Kidney capillary endothelial cell (primary cell): ENCODE measurements at regions not wholly inside any gene's neighbourhood (a gene's known extent, or its start where the extent isn't known, plus 50 kb on each side); places are given as distances from the start of the nearest gene placed in this dataset.
"Not testable (repeated sequence)": the region's sequence is repeated elsewhere in the genome, so short reads cannot be mapped to it uniquely, and the experiment has no call there.

Source experiments
- DNase-seq: peaks from one replicate; pipeline ENCODE4 v3.0.0-alpha.2; 2018; ENCODE audit warnings: low spot score

- DNase-seq: no peak
Observed at GRCh38 chr6:130557481-130558112, 191.8 kb downstream of the TMEM200A start.

- no peak for DNase-seq
Observed at GRCh38 chr6:130558131-130558530, 192.3 kb downstream of the TMEM200A start.

DNA sequence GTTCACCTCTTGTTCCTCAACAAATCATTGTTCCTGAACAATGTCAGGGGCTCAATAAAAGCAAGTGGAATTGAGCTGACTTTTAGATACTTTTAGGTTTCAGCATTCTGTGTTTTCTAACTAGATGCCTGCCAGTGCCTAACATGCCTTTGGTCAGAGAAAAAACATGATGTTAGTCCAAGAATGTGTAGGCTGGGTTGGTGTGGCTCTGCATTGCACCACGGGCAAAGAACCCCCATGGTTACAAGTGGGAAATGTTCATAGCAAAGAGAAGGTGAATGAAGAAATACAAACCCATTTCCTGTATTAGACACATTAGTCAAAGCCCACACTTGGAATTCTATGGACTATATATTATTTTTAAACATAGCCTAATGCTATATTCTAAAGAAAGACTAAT lies 193.3 kb downstream of the TMEM200A start:
- DNase-seq: no peak

GRCh38 chr6:130560231-130560630 lies 194.4 kb downstream of the TMEM200A start:
- no peak for DNase-seq

DNA sequence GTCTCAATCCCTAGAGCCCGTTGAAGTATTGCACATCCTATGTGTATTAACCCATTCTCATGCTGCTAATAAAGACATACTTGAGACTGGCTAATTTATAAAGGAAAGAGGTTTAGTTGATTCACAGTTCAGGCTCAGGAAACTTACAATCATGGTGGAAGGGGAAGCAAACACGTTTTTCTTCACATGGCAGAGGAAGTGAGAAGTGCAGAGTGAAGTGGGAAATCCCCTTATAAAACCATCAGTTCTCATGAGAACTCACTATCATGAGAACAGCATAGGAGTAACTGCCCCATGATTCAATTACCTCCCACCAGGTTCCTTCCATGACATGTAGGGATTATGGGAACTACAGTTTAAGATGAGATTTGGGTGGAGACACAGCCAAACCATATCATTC lies 195.3 kb downstream of the TMEM200A start:
- not testable (repeated sequence) for DNase-seq

DNA sequence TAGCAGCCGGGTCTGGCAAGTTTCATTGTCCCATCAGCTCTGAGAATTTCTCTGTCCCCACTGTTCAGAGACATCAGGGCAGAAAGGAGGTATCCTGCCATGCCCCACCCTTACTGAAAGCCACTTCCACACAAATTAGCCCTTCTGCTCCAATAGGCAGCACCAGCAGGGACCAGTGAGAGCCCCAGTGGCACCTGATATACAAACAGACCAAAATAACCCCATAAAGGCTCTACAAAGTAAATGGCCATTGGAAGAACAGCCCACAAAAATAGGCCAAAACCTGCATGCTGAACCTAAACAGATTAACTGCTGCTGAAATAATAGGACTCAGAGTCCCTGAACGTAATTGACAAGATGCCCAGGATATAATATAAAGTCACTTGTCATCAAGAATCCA lies 199.9 kb downstream of the TMEM200A start:
- DNase-seq: no peak

DNA sequence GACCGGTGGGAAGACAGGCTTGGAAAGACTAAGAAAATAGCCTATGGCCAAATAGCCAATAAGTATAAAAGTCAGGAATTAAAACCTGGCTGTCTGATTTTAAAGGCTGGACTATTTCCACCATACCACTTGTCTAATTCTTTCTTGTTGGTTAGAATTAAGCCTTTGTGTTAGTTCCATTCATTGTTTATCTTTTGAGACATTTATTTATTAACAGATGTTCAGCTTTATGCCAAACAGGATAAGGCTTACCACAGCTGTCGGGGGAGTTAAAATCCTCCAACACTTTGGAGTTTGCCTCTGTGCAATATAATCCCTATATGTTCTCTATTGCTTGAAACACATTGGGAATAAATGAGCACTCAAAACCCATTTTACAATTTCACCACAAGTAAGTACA lies 208.3 kb downstream of the TMEM200A start:
- no peak for DNase-seq

- DNase-seq: no peak
Observed at GRCh38 chr6:130575557-130575956, 209.7 kb downstream of the TMEM200A start.

GRCh38 chr6:130575971-130576370 lies 210.2 kb downstream of the TMEM200A start:
- DNase-seq: no peak

DNA sequence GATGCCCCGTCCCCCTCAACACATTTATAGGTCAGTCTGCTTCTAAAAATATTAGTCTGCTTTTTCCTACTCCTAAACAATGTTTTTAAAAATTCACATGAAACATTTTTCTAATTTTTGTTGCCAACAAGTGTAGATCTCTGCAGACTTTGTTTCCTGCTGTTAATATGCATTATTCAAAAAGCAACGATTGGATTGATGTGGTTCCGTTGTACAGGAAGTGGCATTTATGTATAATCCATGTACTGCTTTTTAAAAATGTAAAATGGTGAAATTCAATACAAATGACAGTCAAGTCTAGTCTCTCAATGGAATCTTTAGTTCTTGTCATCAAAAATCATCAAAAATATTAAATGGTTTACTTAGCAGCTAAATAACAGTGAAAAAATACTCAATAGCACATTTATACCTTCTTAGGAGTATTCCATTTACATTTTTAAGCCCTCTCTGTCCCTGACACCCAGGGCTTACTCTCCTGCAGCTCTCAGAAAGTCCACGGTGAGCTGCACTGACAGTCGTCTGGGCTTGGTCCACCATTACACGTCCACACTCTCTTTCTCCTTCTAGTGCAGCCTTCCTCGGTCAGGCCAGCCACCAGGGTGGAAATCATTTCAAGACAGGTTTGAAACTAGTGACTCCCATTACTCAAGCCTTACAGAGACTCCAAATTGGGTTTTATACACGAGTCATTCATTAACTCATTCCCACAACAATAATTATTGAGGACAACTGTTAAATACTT lies 211.5 kb downstream of the TMEM200A start:
- no peak for DNase-seq

DNA sequence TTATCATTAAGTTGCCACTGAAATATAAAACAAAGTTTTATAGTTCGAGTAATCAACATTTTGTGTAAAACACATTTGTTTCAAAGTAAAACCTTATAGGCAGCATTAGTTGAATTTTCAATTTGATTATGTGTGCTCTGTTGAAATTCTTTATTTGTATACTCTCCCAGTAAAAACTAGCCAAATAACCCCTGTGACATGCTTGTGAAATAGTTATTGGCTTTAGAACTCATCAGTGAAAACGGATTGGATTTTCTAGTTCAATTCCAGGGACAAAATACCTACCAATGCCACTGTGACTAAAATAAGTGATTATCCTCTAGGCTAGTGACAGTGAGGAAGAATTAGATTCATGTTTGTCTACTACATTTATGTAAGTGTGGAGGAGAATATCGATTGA lies 212.9 kb downstream of the TMEM200A start:
- no peak for DNase-seq

DNA sequence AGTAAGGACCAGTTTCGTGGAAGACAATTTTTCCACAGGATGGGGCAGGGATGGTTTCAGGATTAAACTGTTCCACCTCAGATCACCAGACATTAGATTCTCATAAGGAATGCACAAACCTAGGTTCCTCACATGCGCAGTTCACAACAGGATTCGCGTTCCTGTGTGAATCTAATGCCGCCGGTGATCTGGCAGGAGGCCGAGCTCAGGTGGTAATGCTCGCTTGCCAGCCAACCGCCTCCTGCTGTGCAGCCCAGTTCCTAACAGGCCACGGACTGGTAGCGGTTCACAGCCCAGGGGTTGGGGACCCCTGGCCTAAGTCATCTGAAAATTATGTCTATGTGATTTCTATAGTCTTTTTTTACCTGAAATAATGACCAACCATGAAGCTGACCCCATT lies 217.5 kb downstream of the TMEM200A start:
- DNase-seq: no peak

DNA sequence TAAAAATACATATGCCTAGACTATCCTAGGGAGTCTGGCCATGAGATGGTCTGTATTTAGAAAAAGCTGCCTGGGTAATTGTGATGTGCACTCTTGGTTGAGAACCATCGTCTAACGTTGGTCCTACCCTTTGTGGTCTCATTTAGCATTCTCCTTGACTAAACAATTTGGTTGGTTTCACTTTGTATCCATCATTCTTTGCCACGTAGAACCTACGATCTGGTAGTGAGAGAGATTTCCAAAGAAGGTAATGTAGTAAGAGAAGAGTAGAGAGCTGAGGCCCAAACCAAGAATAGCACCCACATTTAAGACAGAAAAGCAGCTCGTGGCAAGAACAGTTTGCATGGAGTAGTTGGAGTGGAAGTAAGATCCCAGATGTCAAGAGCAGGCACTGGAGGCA lies 219.8 kb downstream of the TMEM200A start:
- no peak for DNase-seq

DNA sequence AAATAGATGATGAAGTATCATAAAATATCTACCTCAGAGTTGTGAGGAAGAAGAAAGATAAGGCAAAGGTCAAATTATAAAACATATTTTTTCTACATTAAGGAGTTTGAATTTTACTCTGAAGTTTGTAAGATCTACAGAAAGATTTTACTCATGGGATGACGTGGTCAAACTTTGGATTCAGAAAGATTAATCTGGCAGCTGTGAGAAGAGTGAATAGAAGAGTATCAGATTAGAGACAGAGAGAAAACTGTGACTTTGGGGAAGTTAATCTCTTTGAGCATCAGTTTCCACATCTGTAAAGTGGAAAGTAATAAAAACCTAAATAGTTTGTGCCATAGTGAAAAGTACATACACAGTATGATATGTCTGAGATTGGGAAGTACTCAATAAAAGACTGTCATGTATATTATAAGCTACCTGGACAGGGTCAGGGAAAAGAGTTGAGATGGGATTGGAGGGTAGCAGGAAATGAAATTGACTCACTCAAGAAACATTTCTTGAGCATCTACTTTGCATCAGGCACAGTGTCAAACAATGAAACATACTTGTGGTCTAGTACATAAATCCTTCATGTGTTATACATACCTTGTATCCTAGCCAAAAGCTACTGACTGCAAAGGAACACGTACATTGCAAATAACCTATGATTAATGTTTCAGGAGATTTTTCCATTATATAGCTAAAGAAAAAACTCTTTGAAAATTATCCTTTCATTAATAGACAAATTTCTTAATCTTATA lies 222.1 kb downstream of the TMEM200A start:
- peak; percentile 13 for DNase-seq

DNA sequence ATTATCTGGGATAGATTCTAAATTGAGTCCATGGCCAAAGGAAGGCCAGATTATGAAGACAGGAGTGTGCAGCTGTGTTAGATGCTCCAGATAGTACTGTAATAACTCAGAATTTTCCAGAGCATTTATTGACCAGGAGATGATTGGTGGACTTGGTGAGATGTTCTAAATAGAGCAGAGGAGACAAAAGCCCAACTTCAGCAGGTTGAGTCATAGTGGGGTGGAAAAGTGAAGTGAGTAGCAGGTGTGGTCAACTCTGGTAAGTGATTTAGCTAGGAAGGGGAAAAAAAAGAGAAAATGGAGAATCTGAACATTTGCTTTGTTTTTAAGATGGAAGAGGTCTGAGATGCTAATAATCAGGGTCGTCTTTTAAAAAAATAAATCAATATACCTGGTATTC lies 227.4 kb downstream of the TMEM200A start:
- DNase-seq: no peak

GRCh38 chr6:130593948-130594347 lies 228.1 kb downstream of the TMEM200A start:
- no peak for DNase-seq

DNA sequence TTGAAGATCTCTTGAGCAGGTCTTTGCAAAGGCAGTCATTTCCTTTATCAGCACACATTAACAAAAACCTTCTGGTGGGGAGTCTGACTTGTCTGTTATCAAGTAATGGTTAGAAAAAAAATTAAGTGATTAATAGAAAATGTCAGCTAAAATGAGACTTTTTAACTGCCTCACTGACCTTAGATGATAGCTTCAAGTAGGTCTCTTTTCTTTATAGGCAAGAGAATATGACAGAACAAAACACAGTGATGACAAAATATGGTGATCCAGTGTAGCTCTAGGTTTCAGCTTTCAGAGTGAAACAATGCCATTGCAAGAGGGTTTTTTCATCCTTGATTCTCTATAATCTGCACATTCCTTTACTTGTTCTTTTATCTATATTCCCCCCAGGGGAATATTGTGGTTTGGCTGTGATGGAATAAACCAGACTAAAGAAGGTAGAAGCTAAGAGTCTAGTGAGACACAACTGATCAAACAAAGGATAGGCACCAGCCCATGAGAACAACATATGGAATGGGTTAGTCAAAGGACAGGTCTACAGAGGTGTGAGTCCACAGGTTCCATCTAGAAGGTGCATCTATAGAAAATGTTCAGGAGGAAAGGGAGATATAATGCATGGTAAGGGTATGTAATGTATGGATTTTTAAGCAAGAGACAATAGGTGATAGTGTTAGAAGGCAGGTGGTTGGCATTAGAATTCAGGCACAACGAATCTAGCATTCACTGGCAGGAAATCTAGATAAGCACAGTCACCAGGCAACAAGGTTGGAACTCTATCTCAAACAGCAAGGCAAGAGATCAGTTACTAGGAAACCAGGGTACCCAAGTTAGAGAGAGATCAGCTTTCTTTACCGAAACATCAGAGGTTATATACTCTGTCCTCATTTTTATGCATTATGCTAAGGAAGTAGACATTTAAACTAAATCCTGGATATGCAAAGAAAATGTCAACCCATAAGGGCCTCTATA lies 228.9 kb upstream of the SMLR1 start:
- no peak for DNase-seq

DNA sequence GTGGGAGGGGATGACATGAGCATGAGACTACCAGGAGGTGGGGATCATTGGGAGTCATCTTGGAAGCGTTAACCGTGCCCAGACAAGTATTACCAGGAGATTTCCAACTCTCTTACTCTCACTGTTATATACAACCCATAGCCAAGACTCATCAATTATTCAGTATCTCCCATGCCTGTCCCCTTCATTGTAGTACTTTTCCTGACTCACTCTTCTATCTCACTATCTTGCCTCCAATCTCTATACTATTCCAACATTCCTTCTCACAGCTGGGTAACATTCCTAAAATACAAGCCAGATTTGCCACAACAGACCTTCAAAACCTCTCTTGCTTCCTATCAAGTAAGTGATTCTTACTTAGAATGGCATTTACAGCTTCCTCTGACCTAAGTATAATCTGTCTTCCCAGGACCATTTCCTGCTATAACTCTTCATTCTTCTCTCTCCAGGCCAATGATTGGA lies 226.3 kb upstream of the SMLR1 start:
- peak; percentile 44 for DNase-seq

DNA sequence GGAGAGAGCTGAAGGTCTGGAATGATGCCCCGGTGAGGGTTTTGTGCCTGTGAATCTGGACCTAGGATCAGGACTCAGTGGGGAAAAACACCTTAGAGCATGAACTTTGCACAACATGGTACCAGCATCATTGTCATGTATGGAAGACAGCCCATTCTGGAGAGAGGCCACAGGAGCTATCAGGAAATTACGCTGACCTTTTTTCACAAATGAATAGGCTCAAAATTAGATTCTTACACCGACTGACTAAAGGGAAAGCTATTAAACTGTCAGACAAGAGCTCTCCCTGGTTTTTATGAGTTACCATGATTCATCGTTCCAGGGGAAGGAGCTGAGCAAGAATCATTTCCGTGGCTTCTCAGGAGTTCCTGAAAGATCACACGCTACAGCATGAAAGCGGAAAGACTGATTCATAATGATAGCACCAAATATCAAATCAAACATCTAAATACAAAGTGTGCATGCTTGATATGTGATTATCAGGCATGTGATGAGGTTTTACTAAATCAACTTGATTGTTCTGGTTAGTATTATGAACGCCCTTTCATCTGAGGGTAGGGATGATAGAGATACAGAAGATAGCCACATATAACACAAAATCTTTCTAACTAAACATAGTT lies 224.9 kb upstream of the SMLR1 start:
- DNase-seq: peak; percentile 97

- DNase-seq: no peak
Observed at GRCh38 chr6:130603391-130603790, 223.8 kb upstream of the SMLR1 start.

DNA sequence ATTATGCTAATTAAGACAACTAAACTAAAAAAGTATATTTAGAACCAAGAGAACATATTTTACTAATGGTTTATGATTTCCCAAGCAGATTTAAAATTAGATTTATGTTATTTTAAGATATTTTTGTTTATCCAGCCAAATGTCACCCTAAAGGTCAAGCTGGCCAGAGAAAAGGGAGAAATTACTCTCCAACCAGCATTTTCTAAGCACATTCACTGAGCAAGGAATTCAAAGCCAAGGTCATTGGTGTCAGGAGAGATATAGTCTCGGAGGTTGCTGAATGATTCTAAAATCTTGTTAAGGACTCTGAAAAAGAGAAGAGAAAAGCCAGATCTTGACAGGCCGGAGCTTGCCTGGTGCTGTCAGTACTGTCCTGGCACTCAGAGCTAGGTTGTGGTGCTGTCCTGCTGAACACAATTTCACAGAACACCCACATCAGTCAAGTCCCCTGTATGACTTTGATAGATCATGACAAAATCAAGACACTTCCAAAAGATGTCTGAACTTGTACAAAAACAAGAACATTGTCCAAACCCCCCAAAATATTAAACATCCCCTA lies 222.3 kb upstream of the SMLR1 start:
- no peak for DNase-seq
